ENCODE measurements at regions not wholly inside any gene's neighbourhood (a gene's known extent, or its start where the extent isn't known, plus 50 kb on each side); places are given as distances from the start of the nearest gene placed in this dataset.

DNA sequence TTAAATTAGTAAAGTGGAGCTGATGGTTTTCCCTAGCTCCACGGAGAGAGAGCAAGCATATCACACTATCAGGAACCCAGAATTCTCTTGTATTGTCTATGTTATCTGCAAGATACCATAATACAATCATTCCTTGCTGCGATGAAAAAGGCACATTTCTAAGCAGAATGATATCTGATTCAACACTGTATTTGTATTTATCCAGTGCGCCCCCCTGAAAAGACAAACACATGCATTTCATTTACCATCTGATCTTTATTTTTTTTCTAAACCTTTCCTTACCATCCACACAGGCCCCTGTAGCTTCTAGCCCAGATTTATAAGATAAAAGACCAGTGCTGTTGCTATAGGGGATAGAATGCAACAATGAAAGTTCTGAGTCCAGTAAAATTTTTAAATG lies 420.6 kb downstream of the TDRD15 start:
- no peak for TF ChIP-seq POLR2A (IDR thresholded peaks at IDR 0.05)
- TF ChIP-seq, protein P1, sequence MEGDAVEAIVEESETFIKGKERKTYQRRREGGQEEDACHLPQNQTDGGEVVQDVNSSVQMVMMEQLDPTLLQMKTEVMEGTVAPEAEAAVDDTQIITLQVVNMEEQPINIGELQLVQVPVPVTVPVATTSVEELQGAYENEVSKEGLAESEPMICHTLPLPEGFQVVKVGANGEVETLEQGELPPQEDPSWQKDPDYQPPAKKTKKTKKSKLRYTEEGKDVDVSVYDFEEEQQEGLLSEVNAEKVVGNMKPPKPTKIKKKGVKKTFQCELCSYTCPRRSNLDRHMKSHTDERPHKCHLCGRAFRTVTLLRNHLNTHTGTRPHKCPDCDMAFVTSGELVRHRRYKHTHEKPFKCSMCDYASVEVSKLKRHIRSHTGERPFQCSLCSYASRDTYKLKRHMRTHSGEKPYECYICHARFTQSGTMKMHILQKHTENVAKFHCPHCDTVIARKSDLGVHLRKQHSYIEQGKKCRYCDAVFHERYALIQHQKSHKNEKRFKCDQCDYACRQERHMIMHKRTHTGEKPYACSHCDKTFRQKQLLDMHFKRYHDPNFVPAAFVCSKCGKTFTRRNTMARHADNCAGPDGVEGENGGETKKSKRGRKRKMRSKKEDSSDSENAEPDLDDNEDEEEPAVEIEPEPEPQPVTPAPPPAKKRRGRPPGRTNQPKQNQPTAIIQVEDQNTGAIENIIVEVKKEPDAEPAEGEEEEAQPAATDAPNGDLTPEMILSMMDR (IDR thresholded peaks at IDR 0.05), result no peak
